Type B pancreatic cell (in vitro differentiated cells): ENCODE measurements at regions not wholly inside any gene's neighbourhood (a gene's known extent, or its start where the extent isn't known, plus 50 kb on each side); places are given as distances from the start of the nearest gene placed in this dataset.
A peak's percentile ranks its signal among the peaks of the same experiment; 100 is the strongest.
"Not testable (repeated sequence)": the region's sequence is repeated elsewhere in the genome, so short reads cannot be mapped to it uniquely, and the experiment has no call there.

Source experiments
- DNase-seq: peaks from one replicate; pipeline ENCODE4 v3.0.0; 2021; ENCODE audit warnings: mixed read lengths; ENCODE audit not compliant: unreplicated experiment; ENCODE audit errors: extremely low spot score
- H3K27ac Mint-ChIP-seq: 2 replicates; pipeline ENCODE4 v1.8.0; 2021; ENCODE audit warnings: mild to moderate bottlenecking, mixed read lengths
- H3K27me3 Mint-ChIP-seq: 2 replicates; pipeline ENCODE4 v1.8.0; 2021; ENCODE audit warnings: mixed read lengths
- H3K36me3 Mint-ChIP-seq: 2 replicates; pipeline ENCODE4 v1.8.0; 2021; ENCODE audit warnings: mixed read lengths
- H3K4me1 Mint-ChIP-seq: one replicate; pipeline ENCODE4 v1.8.0; 2021; ENCODE audit warnings: mixed read lengths; ENCODE audit not compliant: unreplicated experiment
- H3K4me3 Mint-ChIP-seq: 2 replicates; pipeline ENCODE4 v1.8.0; 2021; ENCODE audit warnings: mild to moderate bottlenecking, mixed read lengths
- H3K9me3 Mint-ChIP-seq: 2 replicates; pipeline ENCODE4 v1.8.0; 2021; ENCODE audit warnings: mixed read lengths
- CTCF ChIP-seq: fragments of 200-600 bp; sonication (generic); conservative IDR thresholded peaks from 2 replicates; pipeline ENCODE4 v1.5.0; 2021; ENCODE audit warnings: antibody characterized with exemption, mild to moderate bottlenecking

DNA sequence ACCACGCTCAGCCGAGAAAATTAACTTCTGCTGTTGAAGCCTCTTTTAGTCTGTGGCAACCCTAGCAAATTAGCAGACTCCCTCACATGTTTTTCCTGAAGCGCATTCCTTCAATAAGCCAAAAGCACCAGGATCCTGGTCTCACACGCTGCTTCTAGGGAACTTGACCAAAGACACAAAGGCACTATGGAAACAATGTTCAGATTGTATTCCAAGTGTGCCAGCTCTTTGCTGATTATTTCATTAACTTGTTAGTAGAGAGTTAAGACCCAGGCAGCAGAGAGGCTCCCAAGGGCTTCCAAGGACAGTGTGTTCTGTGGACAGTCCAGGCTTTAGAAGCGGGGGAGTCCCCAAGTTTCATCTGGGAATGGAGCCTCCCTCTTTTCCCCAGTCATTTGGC lies 94.4 kb upstream of the BASP1 start:
- DNase-seq = no peak
- peaks cover 30% of the 10 kb centered on the region for H3K4me1 Mint-ChIP-seq
- no peak overlapping the region for H3K27ac Mint-ChIP-seq
- no peak overlapping the region for H3K4me3 Mint-ChIP-seq
- TF ChIP-seq CTCF = no peak
- H3K36me3 Mint-ChIP-seq = peaks cover 4% of the 10 kb centered on the region
- no peaks in the 10 kb centered on the region for H3K27me3 Mint-ChIP-seq
- peaks cover 12% of the 10 kb centered on the region for H3K9me3 Mint-ChIP-seq

DNA sequence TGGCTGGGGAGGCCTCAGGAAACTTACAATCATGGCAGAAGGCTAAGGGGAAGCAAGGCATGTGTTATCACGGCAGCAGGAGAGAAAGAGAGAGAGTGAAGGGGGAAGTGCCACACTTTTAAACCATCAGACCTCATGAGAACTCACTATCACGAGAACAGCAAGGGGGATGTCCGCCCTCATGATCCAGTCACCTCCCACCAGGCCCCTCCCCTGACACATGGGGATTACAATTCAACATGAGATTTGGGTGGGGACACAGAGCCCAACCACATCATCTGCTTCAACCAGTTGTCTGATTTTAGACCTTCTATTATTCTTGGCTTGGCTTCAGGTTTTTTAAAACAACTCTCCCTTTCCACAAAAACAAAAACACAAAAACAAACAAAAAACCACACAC lies 93.7 kb upstream of the BASP1 start:
- H3K4me3 Mint-ChIP-seq, H3K9me3 Mint-ChIP-seq, H3K36me3 Mint-ChIP-seq, H3K27me3 Mint-ChIP-seq, H3K27ac Mint-ChIP-seq, DNase-seq: not testable (repeated sequence)
- peaks cover 25% of the 10 kb centered on the region for H3K4me1 Mint-ChIP-seq

DNA sequence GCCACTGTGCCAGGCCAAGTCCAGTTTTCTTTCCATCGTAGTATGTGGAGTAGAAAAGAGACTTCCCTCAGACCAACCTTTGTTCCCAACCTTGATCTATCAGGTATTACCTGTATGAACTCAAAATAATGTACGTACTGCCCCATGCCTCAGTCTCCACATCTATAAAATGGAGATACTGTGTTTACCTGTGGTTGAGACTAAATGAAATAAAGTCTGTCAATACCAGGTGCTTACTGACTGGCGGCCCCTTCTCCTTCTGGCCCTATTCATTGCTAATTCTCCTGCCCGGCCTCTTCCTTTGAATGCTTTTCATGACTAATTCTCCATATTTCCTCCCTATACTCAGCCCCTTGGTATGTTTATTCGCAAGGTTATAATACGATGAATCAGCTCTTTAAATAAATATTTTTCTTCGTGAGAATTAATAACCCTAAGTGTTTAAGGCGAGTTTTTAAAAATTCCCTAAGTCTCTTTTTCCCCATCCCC lies 89.6 kb upstream of the BASP1 start:
- Mint-ChIP-seq H3K36me3 (no peaks in the 10 kb centered on the region), H3K27ac (no peak overlapping the region), H3K4me1 (peaks cover 19% of the 10 kb centered on the region), H3K27me3 (no peaks in the 10 kb centered on the region), H3K9me3 (no peaks in the 10 kb centered on the region), H3K4me3 (no peak overlapping the region)
- no peak for DNase-seq
- TF ChIP-seq CTCF = no peak

DNA sequence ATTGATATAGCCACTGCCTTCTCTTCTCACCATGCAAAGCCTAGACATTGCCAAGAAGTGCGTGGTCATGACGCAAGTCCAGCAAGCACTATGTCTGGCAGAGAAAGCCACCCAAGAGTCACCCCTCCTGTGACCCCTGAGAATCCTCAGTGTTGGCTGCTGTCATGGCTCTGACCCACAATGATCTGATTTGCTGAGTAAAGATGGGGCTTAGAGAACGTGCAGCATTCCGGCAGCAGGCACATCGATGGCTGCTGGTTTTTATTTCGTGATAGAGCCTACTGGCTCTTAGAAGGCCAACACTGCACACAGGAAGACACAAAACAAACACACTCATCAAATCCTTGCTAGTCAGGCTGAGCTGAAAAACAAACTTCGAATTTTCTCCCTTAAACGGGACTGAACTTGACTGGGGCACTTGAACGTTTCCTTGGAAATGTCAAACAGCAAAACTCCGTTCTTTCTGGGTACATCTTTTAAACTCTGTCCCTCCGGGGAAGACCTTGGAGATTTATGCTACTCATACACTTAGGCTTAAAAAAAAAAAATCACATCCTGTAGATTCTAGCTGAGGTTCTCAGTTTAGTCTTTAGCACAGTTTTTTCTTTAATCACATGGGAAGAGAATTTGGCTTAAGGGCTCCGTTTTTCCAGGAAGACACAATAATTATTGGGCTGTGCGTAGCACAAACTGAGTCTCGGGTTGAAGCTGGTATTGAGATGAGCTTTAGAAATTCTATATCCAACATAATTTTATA lies 88.2 kb upstream of the BASP1 start:
- H3K36me3 Mint-ChIP-seq = no peaks in the 10 kb centered on the region
- peaks cover 13% of the 10 kb centered on the region for H3K4me1 Mint-ChIP-seq
- no peak for TF ChIP-seq CTCF
- DNase-seq = no peak
- H3K27ac Mint-ChIP-seq = no peak overlapping the region
- no peaks in the 10 kb centered on the region for H3K9me3 Mint-ChIP-seq
- peak overlapping the region; percentile 58 for H3K4me3 Mint-ChIP-seq
- H3K27me3 Mint-ChIP-seq = no peaks in the 10 kb centered on the region

DNA sequence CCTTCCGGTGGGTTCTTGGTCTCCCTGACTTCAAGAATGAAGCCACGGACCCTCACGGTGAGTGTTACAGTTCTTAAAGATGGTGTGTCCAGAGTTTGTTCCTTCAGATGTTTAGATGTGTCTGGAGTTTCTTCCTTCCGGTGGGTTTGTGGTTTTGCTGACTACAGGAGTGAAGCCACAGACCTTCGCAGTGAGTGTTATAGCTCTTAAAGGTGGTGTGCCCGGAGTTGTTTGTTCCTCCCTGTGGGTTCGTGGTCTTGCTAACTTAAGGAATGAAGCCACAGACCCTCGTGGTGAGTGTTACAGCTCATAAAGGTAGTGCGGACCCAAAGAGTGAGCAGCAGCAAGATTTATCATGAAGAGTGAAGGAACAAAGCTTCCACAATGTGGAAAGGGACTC lies 87.1 kb upstream of the BASP1 start:
- not testable (repeated sequence) for H3K36me3 Mint-ChIP-seq, H3K4me1 Mint-ChIP-seq, DNase-seq, H3K27me3 Mint-ChIP-seq, H3K4me3 Mint-ChIP-seq, H3K27ac Mint-ChIP-seq, H3K9me3 Mint-ChIP-seq

GRCh38 chr5:17132444-17133083 lies 84.9 kb upstream of the BASP1 start:
- H3K27ac Mint-ChIP-seq = no peak overlapping the region
- no peak overlapping the region for H3K4me3 Mint-ChIP-seq
- peak; percentile 89 for TF ChIP-seq CTCF
- H3K27me3 Mint-ChIP-seq = no peaks in the 10 kb centered on the region
- H3K9me3 Mint-ChIP-seq = no peaks in the 10 kb centered on the region
- H3K4me1 Mint-ChIP-seq = peaks cover 9% of the 10 kb centered on the region
- H3K36me3 Mint-ChIP-seq = no peaks in the 10 kb centered on the region
- no peak for DNase-seq
